ENCODE measurements at regions not wholly inside any gene's neighbourhood (a gene's known extent, or its start where the extent isn't known, plus 50 kb on each side); places are given as distances from the start of the nearest gene placed in this dataset.

DNA sequence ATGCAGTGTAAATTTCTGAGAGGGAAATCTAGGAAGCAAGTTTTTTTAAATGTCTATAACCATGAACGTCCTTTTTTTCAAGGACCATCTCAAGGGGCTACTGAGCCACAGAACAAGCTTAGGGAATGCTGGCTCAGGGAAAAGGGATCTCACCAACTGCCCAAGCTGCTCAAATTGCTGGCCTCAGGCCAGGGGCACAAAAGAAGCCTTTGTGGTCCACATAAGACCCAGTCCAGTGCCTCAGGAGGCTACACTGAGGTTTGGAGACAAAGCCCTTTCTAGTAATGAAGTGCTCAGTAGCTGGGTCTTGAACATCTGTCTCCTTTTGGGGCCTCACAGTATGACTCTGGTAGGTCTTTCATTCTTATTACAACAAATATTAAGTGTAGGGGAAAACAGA lies 305.5 kb downstream of the RAB28 start:
- ATAC-seq = no peak
- Histone ChIP-seq H3K9me3 (no peaks in the 10 kb centered on the region), H3K4me1 (no peaks in the 10 kb centered on the region), H3K27ac (no peak overlapping the region), H3K4me3 (no peak overlapping the region), H3K27me3 (no peaks in the 10 kb centered on the region), H3K36me3 (no peaks in the 10 kb centered on the region)
- WGBS (ENCODE audit: insufficient coverage, low coverage, low lambda C conversion rate, missing lambda C conversion rate) = 100% methylated on average over 1 of the region's 1 CpG
- no peak for DNase-seq
- intact Hi-C loops (cut with DNase I) = no loop called here
- TF ChIP-seq POLR2A (IDR thresholded peaks at IDR 0.05) (no peak), CTCF (IDR thresholded peaks at IDR 0.05) (no peak)

DNA sequence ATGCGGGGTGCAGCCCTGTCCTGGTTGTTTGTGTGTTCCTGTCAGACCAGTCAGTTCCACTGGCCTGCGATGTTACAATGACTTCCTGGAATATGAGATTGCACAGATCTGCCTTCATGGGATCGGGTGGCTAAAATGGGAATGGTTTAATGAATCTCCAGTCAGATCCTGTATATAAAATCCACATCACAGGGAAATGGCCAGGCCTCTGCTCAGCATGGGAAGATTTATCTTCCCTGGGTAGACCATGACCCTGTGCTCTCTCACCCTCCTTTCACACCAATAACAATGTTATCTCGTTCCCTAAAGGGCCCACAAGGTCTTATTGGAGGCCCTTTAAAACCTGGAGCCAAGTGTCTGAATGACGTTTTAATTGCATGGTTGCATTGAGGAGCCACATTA lies 307.4 kb downstream of the RAB28 start:
- TF ChIP-seq CTCF (IDR thresholded peaks at IDR 0.05) (no peak), POLR2A (IDR thresholded peaks at IDR 0.05) (no peak)
- Histone ChIP-seq H3K9me3 (no peaks in the 10 kb centered on the region), H3K4me3 (no peak overlapping the region), H3K27me3 (no peaks in the 10 kb centered on the region), H3K27ac (no peak overlapping the region), H3K4me1 (no peaks in the 10 kb centered on the region), H3K36me3 (no peaks in the 10 kb centered on the region)
- ATAC-seq = no peak
- no peak for DNase-seq
- WGBS (ENCODE audit: insufficient coverage, low coverage, low lambda C conversion rate, missing lambda C conversion rate) = 43% methylated on average over 4 of the region's 5 CpGs
- intact Hi-C loops (cut with DNase I) = no loop called here

GRCh38 chr4:13174926-13175325 lies 309.2 kb downstream of the RAB28 start:
- WGBS (ENCODE audit: insufficient coverage, low coverage, low lambda C conversion rate, missing lambda C conversion rate) = 83% methylated on average over 5 of the region's 5 CpGs
- H3K9me3 ChIP-seq = no peaks in the 10 kb centered on the region
- H3K36me3 ChIP-seq = no peaks in the 10 kb centered on the region
- no peaks in the 10 kb centered on the region for H3K4me1 ChIP-seq
- intact Hi-C loops (cut with DNase I) = no loop called here
- no peaks in the 10 kb centered on the region for H3K27me3 ChIP-seq
- TF ChIP-seq POLR2A (IDR thresholded peaks at IDR 0.05) = no peak
- TF ChIP-seq CTCF (IDR thresholded peaks at IDR 0.05) = no peak
- H3K4me3 ChIP-seq = no peak overlapping the region
- ATAC-seq (no peak), DNase-seq (no peak)
- no peak overlapping the region for H3K27ac ChIP-seq

- TF ChIP-seq CTCF (IDR thresholded peaks at IDR 0.05) (no peak), POLR2A (IDR thresholded peaks at IDR 0.05) (no peak)
- 83% methylated on average over 6 of the region's 6 CpGs for WGBS (ENCODE audit: insufficient coverage, low coverage, low lambda C conversion rate, missing lambda C conversion rate)
- Histone ChIP-seq H3K36me3 (no peaks in the 10 kb centered on the region), H3K27ac (no peak overlapping the region), H3K4me3 (no peak overlapping the region), H3K9me3 (no peaks in the 10 kb centered on the region), H3K27me3 (no peaks in the 10 kb centered on the region), H3K4me1 (no peaks in the 10 kb centered on the region)
- ATAC-seq = no peak
- intact Hi-C loops (cut with DNase I) = no loop called here
- DNase-seq = no peak
Measured at GRCh38 chr4:13174001-13174400, 310.1 kb downstream of the RAB28 start.

All from right lobe of liver (tissue), 6 donors.